Gastroesophageal sphincter (tissue), 3 donors: ENCODE measurements at regions not wholly inside any gene's neighbourhood (a gene's known extent, or its start where the extent isn't known, plus 50 kb on each side); places are given as distances from the start of the nearest gene placed in this dataset.

ENCODE experiments used
- POLR2A ChIP-seq, 2 donors: fragments of 450-650 bp; IDR thresholded peaks; one replicate each; pipeline ENCODE4 v1.6.1; 2017; ENCODE audit warnings: antibody characterized with exemption in 2 of 2, mild to moderate bottlenecking in 2 of 2, moderate library complexity in 1 of 2
- POLR2AphosphoS5 ChIP-seq: sonication (generic); formaldehyde crosslinking; IDR thresholded peaks from one replicate; pipeline ENCODE4 v1.6.1; 2017; ENCODE audit warnings: antibody characterized with exemption
- TF ChIP-seq, protein P1 (sequence below), 4 experiments: fragments of 200-600 bp in 2 of 4; fragments of 450-650 bp in 2 of 4; sonication (generic) in 1 of 4; IDR thresholded peaks; one replicate each; pipeline ENCODE4 v1.5.1; 2017 to 2019; ENCODE audit warnings: antibody characterized with exemption in 4 of 4, mild to moderate bottlenecking in 2 of 4, moderate library complexity in 2 of 4

DNA sequence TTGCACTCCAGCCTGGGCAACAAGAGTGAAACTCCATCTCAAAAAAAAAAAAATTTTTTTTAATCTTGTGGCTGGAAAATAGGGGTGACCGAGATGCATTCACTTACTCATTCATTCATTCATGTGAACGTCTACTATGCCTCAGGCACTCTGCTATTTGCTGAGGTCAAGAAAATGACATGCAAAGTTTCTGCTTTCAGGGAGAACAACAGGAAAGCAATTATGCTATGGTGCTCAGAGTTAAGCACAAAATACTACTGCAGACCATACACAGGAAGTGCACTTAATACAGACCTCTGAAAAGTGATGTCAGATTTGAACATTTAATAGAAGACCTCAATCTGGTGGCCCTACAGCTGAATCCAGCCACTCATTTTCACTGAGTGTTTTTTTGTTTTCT lies 59.6 kb upstream of the DUSP21 start:
- TF ChIP-seq, protein P1, sequence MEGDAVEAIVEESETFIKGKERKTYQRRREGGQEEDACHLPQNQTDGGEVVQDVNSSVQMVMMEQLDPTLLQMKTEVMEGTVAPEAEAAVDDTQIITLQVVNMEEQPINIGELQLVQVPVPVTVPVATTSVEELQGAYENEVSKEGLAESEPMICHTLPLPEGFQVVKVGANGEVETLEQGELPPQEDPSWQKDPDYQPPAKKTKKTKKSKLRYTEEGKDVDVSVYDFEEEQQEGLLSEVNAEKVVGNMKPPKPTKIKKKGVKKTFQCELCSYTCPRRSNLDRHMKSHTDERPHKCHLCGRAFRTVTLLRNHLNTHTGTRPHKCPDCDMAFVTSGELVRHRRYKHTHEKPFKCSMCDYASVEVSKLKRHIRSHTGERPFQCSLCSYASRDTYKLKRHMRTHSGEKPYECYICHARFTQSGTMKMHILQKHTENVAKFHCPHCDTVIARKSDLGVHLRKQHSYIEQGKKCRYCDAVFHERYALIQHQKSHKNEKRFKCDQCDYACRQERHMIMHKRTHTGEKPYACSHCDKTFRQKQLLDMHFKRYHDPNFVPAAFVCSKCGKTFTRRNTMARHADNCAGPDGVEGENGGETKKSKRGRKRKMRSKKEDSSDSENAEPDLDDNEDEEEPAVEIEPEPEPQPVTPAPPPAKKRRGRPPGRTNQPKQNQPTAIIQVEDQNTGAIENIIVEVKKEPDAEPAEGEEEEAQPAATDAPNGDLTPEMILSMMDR (IDR thresholded peaks at IDR 0.05) = no peak
- no peak for TF ChIP-seq POLR2A (IDR thresholded peaks at IDR 0.05)
- TF ChIP-seq POLR2AphosphoS5 = no peak
